Activated naive CD8-positive, alpha-beta T cell (primary cell): ENCODE measurements at regions not wholly inside any gene's neighbourhood (a gene's known extent, or its start where the extent isn't known, plus 50 kb on each side); places are given as distances from the start of the nearest gene placed in this dataset.

Experiments
- H3K27ac Mint-ChIP-seq: one replicate; pipeline ENCODE4 v1.8.0; 2021; ENCODE audit warnings: mixed read lengths
- H3K27me3 Mint-ChIP-seq: one replicate; pipeline ENCODE4 v1.8.0; 2021; ENCODE audit warnings: mixed read lengths
- H3K36me3 Mint-ChIP-seq: one replicate; pipeline ENCODE4 v1.8.0; 2021; ENCODE audit warnings: mixed read lengths
- H3K4me1 Mint-ChIP-seq: one replicate; pipeline ENCODE4 v1.8.0; 2021; ENCODE audit warnings: low read depth, mixed read lengths
- H3K4me3 Mint-ChIP-seq: one replicate; pipeline ENCODE4 v1.8.0; 2021; ENCODE audit warnings: mild to moderate bottlenecking, mixed read lengths
- H3K9me3 Mint-ChIP-seq: one replicate; pipeline ENCODE4 v1.8.0; 2021; ENCODE audit warnings: low read depth, mixed read lengths

DNA sequence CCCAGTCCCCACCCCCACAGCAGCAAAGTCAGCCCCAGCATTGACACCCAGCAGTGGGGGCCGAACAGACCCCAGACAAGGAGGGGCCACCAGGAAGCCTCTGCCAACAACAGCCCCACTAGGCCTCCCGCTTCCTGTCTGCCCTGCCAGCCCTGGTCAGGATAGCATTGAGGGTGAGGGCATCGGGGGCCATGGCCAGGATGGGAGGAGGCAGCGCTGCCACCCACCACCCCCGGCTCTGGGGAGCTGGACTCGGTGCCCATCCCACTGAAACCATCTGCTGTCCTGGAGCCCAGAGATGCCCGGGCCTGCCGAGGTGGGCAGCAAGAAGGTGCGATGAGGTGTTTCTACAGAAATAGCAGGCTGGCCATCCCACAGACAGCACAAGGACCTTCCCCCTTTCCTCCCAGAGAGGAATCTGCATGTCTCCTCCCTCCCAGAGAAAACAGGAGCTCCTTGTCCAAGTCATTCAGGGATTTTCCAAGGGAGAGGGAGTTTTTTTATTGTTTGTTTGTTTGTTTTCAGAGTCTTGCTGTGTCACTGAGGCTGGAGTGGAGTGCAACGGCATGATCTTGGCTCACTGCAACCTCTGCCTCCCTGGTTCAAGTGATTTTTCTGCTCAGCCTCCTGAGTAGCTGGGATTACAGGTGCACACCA lies 62.1 kb upstream of the BHLHE23 start:
- Mint-ChIP-seq H3K4me3 (no peak overlapping the region), H3K27ac (no peak overlapping the region), H3K27me3 (peaks cover 20% of the 10 kb centered on the region), H3K4me1 (peaks cover 8% of the 10 kb centered on the region), H3K9me3 (no peaks in the 10 kb centered on the region), H3K36me3 (no peaks in the 10 kb centered on the region)

DNA sequence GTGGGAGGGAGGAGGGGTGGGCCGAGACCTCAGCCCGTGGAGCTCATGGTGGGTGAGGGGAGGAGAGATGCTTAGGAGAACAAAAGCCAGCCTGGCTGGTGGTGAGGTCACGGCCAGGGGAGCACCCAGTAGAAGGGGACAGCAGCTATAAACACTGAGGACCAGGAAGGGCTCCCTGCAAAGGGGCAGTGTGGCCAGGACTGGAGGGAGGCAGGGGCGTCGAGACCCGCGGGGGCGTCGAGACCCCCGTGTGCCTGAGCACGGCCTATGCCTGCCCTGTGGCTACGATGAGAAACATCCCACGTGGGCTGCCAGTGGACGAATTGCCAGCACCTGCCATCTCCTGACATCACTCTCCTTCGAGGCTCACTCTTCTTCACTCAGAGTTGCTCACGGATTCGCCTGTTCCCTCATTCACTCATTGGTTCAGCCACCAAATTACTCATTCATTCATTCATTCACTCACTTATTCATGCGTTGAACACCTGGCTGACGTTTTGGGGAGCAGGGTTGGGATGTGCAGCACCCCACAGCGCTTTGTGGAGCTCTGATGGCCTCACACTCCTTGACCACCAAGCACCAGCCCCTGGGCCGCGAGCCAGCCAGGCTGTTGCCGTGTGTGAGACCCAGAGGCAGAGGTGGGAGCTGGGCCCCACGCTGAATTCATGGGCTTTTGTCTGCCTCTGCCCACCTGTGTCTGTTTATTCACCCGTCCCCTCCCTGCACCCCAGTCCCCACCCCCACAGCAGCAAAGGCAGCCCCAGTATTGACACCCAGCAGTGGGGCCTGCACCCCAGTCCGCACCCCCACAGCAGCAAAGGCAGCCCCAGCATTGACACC lies 61.2 kb upstream of the BHLHE23 start:
- no peak overlapping the region for H3K27ac Mint-ChIP-seq

GRCh38 chr20:63067266-63067635 lies 60.5 kb upstream of the BHLHE23 start:
- Mint-ChIP-seq H3K4me3 (no peak overlapping the region), H3K27me3 (peaks cover 18% of the 10 kb centered on the region), H3K4me1 (peaks cover 5% of the 10 kb centered on the region), H3K36me3 (no peaks in the 10 kb centered on the region), H3K9me3 (no peaks in the 10 kb centered on the region), H3K27ac (no peak overlapping the region)

More for the DNA sequence above, 61.2 kb upstream of the BHLHE23 start:
- Mint-ChIP-seq H3K4me3 (no peak overlapping the region), H3K36me3 (no peaks in the 10 kb centered on the region), H3K27me3 (peaks cover 21% of the 10 kb centered on the region), H3K4me1 (peaks cover 7% of the 10 kb centered on the region), H3K9me3 (no peaks in the 10 kb centered on the region)

DNA sequence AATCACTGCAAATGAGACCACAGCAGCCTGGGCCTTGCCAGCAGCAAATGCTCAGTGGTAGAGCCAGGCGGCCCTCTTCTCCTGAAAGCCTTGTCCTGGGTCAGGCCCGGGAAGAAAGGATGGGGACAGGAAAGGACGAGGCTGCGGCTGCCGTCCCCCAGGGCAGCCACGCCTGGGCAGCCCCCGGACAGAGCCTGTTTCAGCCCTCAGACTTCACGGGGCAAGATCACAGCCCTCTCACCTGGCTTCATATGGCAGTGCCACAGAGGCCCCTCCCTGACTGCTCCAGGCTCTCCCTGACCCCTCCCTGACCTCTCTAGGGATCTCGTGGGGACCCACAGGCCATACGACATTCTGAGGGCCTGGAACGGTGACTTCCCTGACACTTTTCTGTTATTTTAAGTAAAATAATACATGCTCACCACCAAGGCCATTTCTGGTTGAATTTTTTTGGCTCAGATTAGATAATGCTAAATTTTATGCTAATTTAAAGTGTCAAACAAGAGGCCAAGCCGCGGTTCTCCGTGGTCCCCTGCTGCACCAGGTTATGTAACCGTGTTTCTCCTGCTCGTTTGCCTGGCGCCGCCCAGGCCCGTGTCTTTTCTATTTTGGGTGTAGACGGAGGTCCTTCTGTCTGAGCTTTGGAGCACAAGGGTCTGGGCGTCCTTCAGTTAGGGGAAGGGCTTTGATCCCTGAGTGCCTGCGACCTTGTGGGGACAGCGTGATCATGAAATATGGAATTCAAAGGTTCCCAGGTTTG lies 59.9 kb upstream of the BHLHE23 start:
- no peaks in the 10 kb centered on the region for H3K9me3 Mint-ChIP-seq
- H3K27ac Mint-ChIP-seq: no peak overlapping the region
- H3K4me3 Mint-ChIP-seq: no peak overlapping the region
- peaks cover 18% of the 10 kb centered on the region for H3K27me3 Mint-ChIP-seq
- H3K36me3 Mint-ChIP-seq: no peaks in the 10 kb centered on the region
- peaks cover 5% of the 10 kb centered on the region for H3K4me1 Mint-ChIP-seq

DNA sequence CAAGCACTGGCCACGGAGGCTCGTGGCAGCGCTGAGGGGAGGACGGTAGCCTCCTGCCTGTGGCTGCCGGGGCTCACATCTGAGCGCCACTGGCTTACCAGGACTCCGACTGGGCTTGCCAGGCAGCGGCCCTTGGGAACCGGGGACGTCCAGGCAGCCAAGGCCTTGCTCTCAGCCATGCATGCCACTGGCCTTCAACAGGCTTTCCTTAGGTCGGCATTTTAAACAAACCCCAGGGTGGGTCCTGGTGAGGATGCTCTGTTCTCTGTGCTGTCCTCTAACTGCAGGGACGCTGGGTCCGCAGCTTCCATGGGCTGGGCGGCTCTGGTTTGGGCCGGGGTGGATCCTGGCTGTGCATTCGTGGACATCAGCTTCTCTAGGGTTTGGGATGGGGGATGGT lies 59.1 kb upstream of the BHLHE23 start:
- Mint-ChIP-seq H3K4me1 (peaks cover 4% of the 10 kb centered on the region), H3K27ac (no peak overlapping the region), H3K4me3 (no peak overlapping the region), H3K9me3 (no peaks in the 10 kb centered on the region), H3K27me3 (peaks cover 17% of the 10 kb centered on the region), H3K36me3 (no peaks in the 10 kb centered on the region)

- Mint-ChIP-seq H3K9me3 (no peaks in the 10 kb centered on the region), H3K4me1 (no peaks in the 10 kb centered on the region), H3K36me3 (no peaks in the 10 kb centered on the region), H3K27me3 (peaks cover 12% of the 10 kb centered on the region), H3K27ac (no peak overlapping the region), H3K4me3 (no peak overlapping the region)
These were observed 58.3 kb upstream of the BHLHE23 start for GRCh38 chr20:63064745-63065711.

DNA sequence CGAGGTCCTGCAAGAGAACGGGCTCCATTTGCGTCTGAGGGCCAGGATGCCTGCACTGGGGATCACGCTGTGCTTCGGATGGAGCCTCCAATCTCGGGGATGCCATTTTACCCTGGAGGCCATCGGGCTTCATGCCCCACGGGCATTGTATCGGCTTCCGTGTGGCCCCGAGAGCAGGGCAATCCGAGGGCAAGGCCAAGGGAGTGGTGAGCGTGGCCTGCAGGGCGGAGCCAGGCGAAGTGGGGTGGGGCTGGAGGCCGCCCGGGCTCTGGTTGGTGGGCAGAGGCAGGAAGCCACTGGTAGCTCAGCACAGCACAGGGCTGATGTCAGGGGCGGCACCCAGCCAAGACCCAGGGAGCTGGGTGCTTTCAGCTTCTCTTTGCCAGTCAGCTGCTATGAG lies 57.5 kb upstream of the BHLHE23 start:
- Mint-ChIP-seq H3K4me3 (no peak overlapping the region), H3K27me3 (peaks cover 15% of the 10 kb centered on the region), H3K4me1 (no peaks in the 10 kb centered on the region), H3K9me3 (no peaks in the 10 kb centered on the region), H3K27ac (no peak overlapping the region), H3K36me3 (no peaks in the 10 kb centered on the region)

- Mint-ChIP-seq H3K4me3 (no peak overlapping the region), H3K36me3 (no peaks in the 10 kb centered on the region), H3K27ac (no peak overlapping the region), H3K4me1 (no peaks in the 10 kb centered on the region), H3K27me3 (peaks cover 16% of the 10 kb centered on the region), H3K9me3 (no peaks in the 10 kb centered on the region)
These were observed 55.7 kb upstream of the BHLHE23 start for GRCh38 chr20:63062188-63063140.

DNA sequence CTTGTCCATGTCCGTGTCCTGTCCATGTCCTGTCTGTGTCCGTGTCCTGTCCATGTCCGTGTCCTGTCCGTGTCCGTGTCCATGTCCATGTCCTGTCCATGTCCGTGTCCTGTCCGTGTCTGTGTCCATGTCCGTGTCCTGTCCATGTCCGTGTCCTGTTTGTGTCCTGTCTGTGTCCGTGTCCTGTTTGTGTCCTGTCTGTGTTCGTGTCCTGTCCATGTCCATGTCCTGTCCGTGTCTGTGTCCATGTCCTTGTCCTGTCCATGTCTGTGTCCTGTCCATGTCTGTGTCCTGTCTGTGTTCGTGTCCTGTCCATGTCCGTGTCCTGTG lies 55.0 kb upstream of the BHLHE23 start:
- H3K4me3 Mint-ChIP-seq: no peak overlapping the region

DNA sequence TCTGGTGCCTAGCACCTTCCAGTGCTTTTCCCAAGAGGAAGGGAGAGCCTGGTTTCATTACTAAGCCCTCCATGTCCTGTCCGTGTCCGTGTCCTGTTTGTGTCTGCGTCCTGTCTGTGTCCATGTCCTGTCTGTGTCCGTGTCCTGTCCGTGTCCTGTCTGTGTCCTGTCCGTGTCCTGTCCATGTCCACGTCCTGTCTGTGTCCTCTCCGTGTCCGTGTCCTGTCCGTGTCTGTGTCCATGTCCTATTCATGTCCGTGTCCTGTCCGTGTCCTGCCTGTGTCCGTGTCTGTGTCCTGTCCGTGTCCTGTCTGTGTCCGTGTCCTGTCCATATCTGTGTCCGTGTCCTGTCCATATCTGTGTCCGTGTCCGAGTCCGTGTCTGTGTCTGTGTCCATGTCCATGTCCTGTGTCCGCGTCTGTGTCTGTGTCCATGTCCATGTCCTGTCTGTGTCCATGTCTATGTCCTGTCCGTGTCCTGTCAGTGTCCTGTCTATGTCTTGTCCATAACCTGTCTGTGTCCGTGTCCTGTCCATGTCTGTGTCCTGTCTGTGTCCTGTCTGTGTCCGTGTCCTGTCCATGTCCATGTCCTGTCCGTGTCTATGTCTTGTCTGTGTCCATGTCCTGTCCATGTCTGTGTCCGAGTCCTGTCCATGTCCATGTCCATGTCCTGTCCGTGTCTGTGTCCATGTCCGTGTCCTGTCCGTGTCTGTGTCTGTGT lies 54.4 kb upstream of the BHLHE23 start:
- H3K4me3 Mint-ChIP-seq: no peak overlapping the region
- no peaks in the 10 kb centered on the region for H3K4me1 Mint-ChIP-seq
- peaks cover 14% of the 10 kb centered on the region for H3K27me3 Mint-ChIP-seq
- no peak overlapping the region for H3K27ac Mint-ChIP-seq
- no peaks in the 10 kb centered on the region for H3K36me3 Mint-ChIP-seq
- no peaks in the 10 kb centered on the region for H3K9me3 Mint-ChIP-seq

More for the DNA sequence above, 55.0 kb upstream of the BHLHE23 start:
- Mint-ChIP-seq H3K4me1 (no peaks in the 10 kb centered on the region), H3K27me3 (peaks cover 14% of the 10 kb centered on the region), H3K27ac (no peak overlapping the region), H3K9me3 (no peaks in the 10 kb centered on the region), H3K36me3 (no peaks in the 10 kb centered on the region)

DNA sequence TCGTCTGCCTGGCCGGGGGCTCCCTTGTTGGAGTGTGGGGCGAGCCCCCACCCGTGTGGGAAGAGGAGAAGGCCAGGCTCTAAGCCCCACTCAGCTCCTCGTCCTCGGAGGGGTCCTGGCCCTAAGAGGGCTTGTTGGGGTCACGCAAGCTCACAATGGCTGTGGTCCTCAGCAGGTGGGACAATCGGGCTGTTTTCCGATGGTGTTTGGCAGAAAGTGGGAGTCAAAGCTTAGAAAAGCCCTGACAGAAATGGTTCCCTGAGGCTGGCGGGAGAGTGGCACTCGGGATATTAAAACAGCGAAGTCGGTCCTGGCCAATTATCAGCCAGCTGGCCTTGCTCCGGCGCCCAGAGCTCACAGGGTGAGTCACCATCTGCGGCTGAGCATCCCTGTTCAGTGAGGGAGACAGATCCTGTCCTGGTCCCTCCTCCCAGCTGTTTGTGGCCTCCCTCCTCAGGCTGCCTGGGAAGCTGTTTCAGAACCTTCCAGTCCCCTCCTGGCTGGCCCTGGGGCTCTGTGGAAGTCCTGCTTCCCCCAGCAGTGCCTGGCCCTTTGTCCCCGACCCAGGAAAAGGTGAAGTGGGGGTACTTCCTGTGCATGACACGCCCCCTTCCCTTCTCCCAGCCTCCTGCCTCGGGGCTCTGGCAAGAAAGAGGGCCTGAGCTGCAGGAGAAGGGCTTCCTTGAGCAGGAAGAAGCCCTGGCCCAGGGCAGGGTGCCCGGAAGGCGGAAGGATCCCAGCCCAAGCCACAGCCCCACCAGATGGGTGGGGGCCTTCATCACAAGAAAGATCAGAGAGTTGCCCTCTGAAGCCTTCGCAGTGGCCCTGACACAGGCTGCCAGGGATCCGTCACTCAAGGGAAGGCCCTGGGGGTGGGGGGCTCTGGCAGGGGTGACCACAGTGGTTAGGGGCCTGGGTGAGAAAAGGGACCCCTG lies 53.6 kb upstream of the BHLHE23 start:
- H3K27me3 Mint-ChIP-seq: peaks cover 14% of the 10 kb centered on the region
- H3K27ac Mint-ChIP-seq: no peak overlapping the region
- no peaks in the 10 kb centered on the region for H3K9me3 Mint-ChIP-seq
- H3K4me1 Mint-ChIP-seq: no peaks in the 10 kb centered on the region
- no peaks in the 10 kb centered on the region for H3K36me3 Mint-ChIP-seq
- no peak overlapping the region for H3K4me3 Mint-ChIP-seq

DNA sequence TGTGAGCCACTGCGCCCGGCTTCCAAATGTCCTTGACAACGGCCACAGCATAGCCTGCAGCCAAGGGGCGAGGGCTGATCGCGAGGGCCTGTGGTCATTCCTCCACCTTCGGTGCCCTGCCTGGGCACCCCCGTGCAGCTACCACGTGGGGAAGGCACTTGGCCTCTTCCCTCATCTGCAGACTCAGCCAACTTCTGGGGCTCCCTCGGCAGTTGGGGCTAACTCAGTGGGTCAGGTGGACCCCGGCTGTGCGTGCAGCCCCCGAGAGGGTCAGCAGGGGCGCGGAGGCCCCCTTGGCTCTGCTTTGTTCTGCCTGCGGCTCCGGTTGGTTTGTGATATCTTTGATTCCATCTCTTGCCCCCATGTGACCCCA lies 52.9 kb upstream of the BHLHE23 start:
- Mint-ChIP-seq H3K4me1 (no peaks in the 10 kb centered on the region), H3K4me3 (no peak overlapping the region), H3K36me3 (no peaks in the 10 kb centered on the region), H3K9me3 (no peaks in the 10 kb centered on the region), H3K27me3 (peaks cover 14% of the 10 kb centered on the region), H3K27ac (no peak overlapping the region)
